Activated CD4-positive, alpha-beta T cell treated with anti-CD3 and anti-CD28 coated beads for 48 hours (primary cell): ENCODE measurements at regions not wholly inside any gene's neighbourhood (a gene's known extent, or its start where the extent isn't known, plus 50 kb on each side); places are given as distances from the start of the nearest gene placed in this dataset.
A peak's percentile ranks its signal among the peaks of the same experiment; 100 is the strongest.
"Not testable (repeated sequence)": the region's sequence is repeated elsewhere in the genome, so short reads cannot be mapped to it uniquely, and the experiment has no call there.

Experiments used
- DNase-seq: peaks from one replicate; pipeline ENCODE4 v3.0.0-alpha.2; 2020

- DNase-seq: no peak
These were observed 68.8 kb upstream of the IYD start for GRCh38 chr6:150299873-150300485.

- DNase-seq: peak; percentile 22
These were observed 66.8 kb upstream of the IYD start for GRCh38 chr6:150301846-150302519.

GRCh38 chr6:150302520-150303176, 66.2 kb upstream of the IYD start:
- no peak for DNase-seq

- DNase-seq: no peak
These were observed 65.6 kb upstream of the IYD start for GRCh38 chr6:150303256-150303655.

GRCh38 chr6:150304429-150304828, 64.4 kb upstream of the IYD start:
- DNase-seq: no peak

GRCh38 chr6:150306290-150306689, 62.5 kb upstream of the IYD start:
- DNase-seq: no peak

GRCh38 chr6:150307520-150307919, 61.3 kb upstream of the IYD start:
- no peak for DNase-seq

- no peak for DNase-seq
These were observed 59.8 kb upstream of the IYD start for GRCh38 chr6:150308812-150309645.

- no peak for DNase-seq
These were observed 58.3 kb upstream of the IYD start for GRCh38 chr6:150310539-150310938.

- not testable (repeated sequence) for DNase-seq
These were observed 57.5 kb upstream of the IYD start for GRCh38 chr6:150311149-150311944.

- DNase-seq: no peak
These were observed 56.4 kb upstream of the IYD start for GRCh38 chr6:150312395-150312794.

GRCh38 chr6:150312844-150313584, 55.8 kb upstream of the IYD start:
- DNase-seq: no peak

- no peak for DNase-seq
These were observed 55.0 kb upstream of the IYD start for GRCh38 chr6:150313781-150314180.

GRCh38 chr6:150314230-150315188, 54.3 kb upstream of the IYD start:
- no peak for DNase-seq

- no peak for DNase-seq
These were observed 53.2 kb upstream of the IYD start for GRCh38 chr6:150315626-150316025.

GRCh38 chr6:150316936-150317335, 51.9 kb upstream of the IYD start:
- DNase-seq: no peak
